Small intestine (tissue), 7 donors: ENCODE measurements at regions not wholly inside any gene's neighbourhood (a gene's known extent, or its start where the extent isn't known, plus 50 kb on each side); places are given as distances from the start of the nearest gene placed in this dataset.
"Not testable (repeated sequence)": the region's sequence is repeated elsewhere in the genome, so short reads cannot be mapped to it uniquely, and the experiment has no call there.

Experiments used
- DNase-seq, 2 donors: peaks; one replicate each; pipeline versions ENCODE4 v3.0.0 to v3.0.0-alpha.2; 2013
- FAIRE-seq: peaks from 2 replicates; lab custom pipeline; 2012; peaks lifted over from hg19 to GRCh38; lab: Jason Lieb, UNC
- H3K27ac ChIP-seq, 3 donors: one replicate each; pipeline ENCODE4 v1.5.1; 2013; ENCODE audit warnings: low read length in 2 of 3, mild to moderate bottlenecking in 2 of 3, control low read depth in 1 of 3, inconsistent platforms in 1 of 3, low read depth in 1 of 3, moderate library complexity in 1 of 3
- H3K27me3 ChIP-seq, 3 donors: one replicate each; pipeline ENCODE4 v1.6.1; 2013; ENCODE audit warnings: low read length in 3 of 3, inconsistent platforms in 1 of 3; ENCODE audit not compliant: control insufficient read depth in 3 of 3, insufficient read depth in 3 of 3
- H3K36me3 ChIP-seq, 3 donors: one replicate each; pipeline ENCODE4 v1.6.1; 2013; ENCODE audit warnings: low read length in 3 of 3, inconsistent platforms in 1 of 3, low read depth in 1 of 3, mild to moderate bottlenecking in 1 of 3, moderate library complexity in 1 of 3; ENCODE audit not compliant: control insufficient read depth in 3 of 3, insufficient read depth in 2 of 3
- H3K4me1 ChIP-seq, 3 donors: one replicate each; pipeline ENCODE4 v1.6.1; 2013; ENCODE audit warnings: low read length in 2 of 3, inconsistent platforms in 1 of 3, low read depth in 1 of 3, mild to moderate bottlenecking in 1 of 3, moderate library complexity in 1 of 3; ENCODE audit not compliant: control insufficient read depth in 3 of 3, insufficient read depth in 2 of 3
- H3K4me3 ChIP-seq, 3 donors: one replicate each; pipeline ENCODE4 v1.5.1; 2013; ENCODE audit warnings: low read length in 3 of 3, control low read depth in 1 of 3, inconsistent platforms in 1 of 3, low read depth in 1 of 3, mild to moderate bottlenecking in 1 of 3, moderate library complexity in 1 of 3
- H3K9me3 ChIP-seq, 2 donors: one replicate each; pipeline ENCODE4 v1.6.1; 2013; ENCODE audit warnings: low read depth in 1 of 2, low read length in 1 of 2; ENCODE audit not compliant: control insufficient read depth in 2 of 2, insufficient read depth in 1 of 2
- WGBS, 3 donors: extraction: QIAGEN DNeasy Blood & Tissue Kit; methylation state at CpG; one replicate each; pipeline ENCODE4 v1.1.7; 2013; 5-methylcytosine and 5-hydroxymethylcytosine counted together
- donor health status: healthy with polysubstance abuse.
- donor health status: control.
- donor health status: control.
- donor health status: Bipolar disorder and iron deficiency.
- donor health status: healthy.

DNA sequence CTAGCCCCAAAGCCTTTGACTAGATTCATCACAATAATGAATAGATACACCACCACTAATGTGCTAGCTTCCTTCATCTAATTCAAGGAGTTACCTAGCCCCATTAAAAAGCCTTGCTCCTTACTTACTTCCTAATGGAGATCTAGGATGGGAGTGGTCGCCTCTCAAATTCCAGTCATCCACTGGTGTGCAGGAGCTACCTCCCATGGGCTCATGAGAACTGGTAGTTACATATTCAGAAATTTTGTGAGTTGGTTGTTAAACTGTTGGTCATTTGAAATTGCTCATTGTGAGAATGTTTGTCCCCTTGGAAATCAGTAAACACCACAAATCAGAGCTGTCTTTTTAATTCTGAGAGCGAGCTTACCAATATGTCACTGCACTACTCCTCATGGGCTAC lies 91.7 kb upstream of the GDNF start:
- FAIRE-seq (no peak), DNase-seq (no peak)
- H3K27me3 ChIP-seq = peaks cover 0 to 2% (median 0%) of the 10 kb centered on the region in 3 donors
- no peaks in the 10 kb centered on the region for H3K36me3 ChIP-seq
- no peak overlapping the region for H3K27ac ChIP-seq
- no peaks in the 10 kb centered on the region for H3K4me1 ChIP-seq
- WGBS, 3 donors = 75 to 92% (median 90%) methylated on average over 2 of the region's 2 CpGs
- H3K4me3 ChIP-seq = no peak overlapping the region
- no peaks in the 10 kb centered on the region for H3K9me3 ChIP-seq

DNA sequence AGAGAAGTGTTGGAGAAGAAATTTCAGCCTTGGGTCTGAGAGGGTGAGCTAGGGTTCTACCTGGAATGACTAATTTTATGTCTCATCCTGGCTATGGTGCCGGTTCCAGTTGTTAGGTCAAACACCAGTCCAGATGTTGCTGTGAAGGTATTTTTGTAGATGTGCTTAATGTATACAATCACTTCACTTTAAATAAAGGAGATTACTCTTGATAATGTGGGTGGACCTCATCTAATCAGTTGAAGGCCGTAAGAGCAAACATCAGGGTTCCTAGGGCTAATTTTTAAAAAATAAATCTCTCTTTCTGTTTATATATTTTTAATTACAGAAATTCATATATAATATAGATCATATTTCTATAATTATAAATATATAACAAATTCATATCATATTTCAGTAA lies 90.5 kb upstream of the GDNF start:
- DNase-seq (no peak), FAIRE-seq (no peak)
- Histone ChIP-seq H3K4me3 (no peak overlapping the region), H3K4me1 (no peaks in the 10 kb centered on the region), H3K36me3 (no peaks in the 10 kb centered on the region), H3K9me3 (no peaks in the 10 kb centered on the region), H3K27ac (no peak overlapping the region), H3K27me3 (peaks cover 0 to 2% (median 0%) of the 10 kb centered on the region in 3 donors)
- WGBS, 3 donors = 88 to 91% (median 90%) methylated on average over 2 of the region's 2 CpGs

DNA sequence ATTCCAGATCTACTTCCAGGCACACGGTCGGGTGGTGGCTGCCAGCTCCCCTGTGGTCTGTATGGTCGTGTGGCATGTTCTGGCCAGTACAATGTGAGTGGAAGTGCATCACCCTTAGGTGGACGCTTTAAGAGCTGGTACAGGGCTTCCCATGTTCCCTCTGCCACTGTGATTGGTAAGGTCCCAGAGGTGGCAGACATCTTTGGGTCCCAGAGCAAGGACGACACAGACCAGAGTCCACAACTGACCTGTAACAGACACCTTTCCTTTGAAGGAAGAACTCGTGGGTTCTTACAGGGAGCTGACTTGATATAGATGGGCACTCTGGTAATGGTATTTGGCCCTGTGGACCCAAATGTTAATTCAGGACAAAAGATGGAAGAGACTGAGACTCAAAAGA lies 90.0 kb upstream of the GDNF start:
- Histone ChIP-seq H3K4me3 (no peak overlapping the region), H3K4me1 (no peaks in the 10 kb centered on the region), H3K36me3 (no peaks in the 10 kb centered on the region), H3K27me3 (peaks cover 0 to 2% (median 0%) of the 10 kb centered on the region in 3 donors), H3K9me3 (no peaks in the 10 kb centered on the region), H3K27ac (no peak overlapping the region)
- no peak for FAIRE-seq
- no peak for DNase-seq
- WGBS, 3 donors = 73 to 82% (median 74%) methylated on average over 6 of the region's 6 CpGs

DNA sequence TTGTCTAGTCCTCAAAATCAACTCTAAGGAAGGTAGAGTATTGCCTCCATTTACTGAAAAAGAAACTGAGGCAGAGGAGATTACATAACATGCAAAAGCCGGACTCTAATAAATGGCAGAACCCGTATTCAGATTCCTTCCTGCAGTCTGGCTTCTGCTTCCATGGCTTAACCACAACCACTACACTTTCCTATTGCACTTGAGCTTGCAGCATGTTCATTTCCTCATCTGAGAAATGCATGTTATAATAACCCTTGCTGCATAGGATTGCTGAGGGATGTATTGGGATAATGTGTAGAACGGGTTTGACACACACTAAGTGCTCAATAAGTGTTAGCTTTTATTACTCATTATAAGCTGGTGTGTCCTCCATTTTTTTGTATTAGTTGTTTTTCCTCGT lies 87.9 kb upstream of the GDNF start:
- not testable (repeated sequence) for DNase-seq, H3K4me3 ChIP-seq, H3K36me3 ChIP-seq, H3K27ac ChIP-seq, H3K4me1 ChIP-seq, H3K27me3 ChIP-seq, H3K9me3 ChIP-seq, FAIRE-seq
- 56 to 74% (median 56%) methylated on average over 2 of the region's 4 CpGs for WGBS, 3 donors

DNA sequence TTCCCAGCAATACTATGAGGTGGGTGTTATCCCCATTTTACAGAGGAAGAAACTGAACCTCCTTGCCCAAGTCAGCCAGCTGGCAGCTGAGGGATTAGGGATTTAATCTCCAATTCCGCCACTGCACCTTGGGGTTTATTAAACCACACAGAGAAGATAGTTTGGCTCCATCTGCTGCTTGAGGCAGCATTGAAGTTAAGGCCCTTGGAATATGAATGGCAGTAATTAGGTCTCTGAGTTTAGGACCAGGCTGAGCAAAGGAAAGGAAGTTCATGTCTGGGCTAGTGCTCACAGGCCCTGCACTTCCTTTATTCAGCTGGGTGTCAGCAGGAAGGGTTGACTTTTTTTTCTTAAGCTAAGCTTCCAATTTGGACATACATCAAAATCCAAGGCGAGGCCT lies 86.9 kb upstream of the GDNF start:
- 56 to 75% (median 58%) methylated on average over 2 of the region's 2 CpGs for WGBS, 3 donors
- Histone ChIP-seq H3K9me3 (no peaks in the 10 kb centered on the region), H3K4me3 (no peak overlapping the region), H3K36me3 (no peaks in the 10 kb centered on the region), H3K27ac (no peak overlapping the region), H3K4me1 (no peaks in the 10 kb centered on the region), H3K27me3 (peaks cover 0 to 2% (median 0%) of the 10 kb centered on the region in 3 donors)
- no peak for DNase-seq
- FAIRE-seq = no peak

DNA sequence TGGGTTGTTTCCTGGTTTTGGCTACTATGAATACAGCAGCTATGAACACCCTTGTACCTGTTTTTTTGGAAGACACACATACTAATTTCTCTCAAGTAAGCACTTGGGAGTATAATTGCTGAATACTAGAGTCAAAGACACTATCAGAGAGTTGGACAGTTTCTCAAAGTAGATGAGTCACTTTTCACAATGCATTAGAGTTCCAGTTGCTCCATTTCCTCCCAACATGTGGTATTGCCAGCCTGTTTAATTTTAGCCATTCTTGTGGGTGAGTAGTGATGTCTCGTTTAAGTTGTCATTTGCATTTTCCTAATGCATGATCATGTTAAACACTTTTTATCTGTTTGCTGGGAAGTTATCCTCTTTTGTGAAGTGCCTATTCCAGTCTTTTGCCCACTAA lies 81.6 kb upstream of the GDNF start:
- H3K9me3 ChIP-seq = no peaks in the 10 kb centered on the region
- H3K27ac ChIP-seq = no peak overlapping the region
- no peak overlapping the region for H3K4me3 ChIP-seq
- H3K36me3 ChIP-seq = no peaks in the 10 kb centered on the region
- H3K4me1 ChIP-seq = no peaks in the 10 kb centered on the region
- peaks cover 0 to 2% (median 0%) of the 10 kb centered on the region in 3 donors for H3K27me3 ChIP-seq
- DNase-seq (no peak), FAIRE-seq (no peak)
- WGBS, 3 donors = 73 to 84% (median 79%) methylated on average over 1 of the region's 1 CpG

DNA sequence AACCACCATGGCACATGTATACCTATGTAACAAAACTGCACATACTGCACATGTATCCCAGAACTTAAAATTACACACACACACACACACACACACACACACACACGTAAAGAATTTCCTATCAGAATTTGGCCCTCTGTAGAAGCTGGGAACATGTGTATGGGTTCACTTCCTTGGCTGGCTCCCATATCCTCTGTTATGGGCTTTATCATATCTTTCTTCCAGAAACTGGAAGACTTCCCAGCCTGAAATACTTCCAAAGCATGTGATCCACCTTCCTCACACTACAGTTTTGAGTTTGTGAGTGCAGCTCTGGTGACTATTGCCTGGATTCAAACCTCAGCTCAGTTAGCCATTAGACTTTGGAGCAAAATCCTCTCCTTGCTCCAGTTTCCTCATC lies 78.6 kb upstream of the GDNF start:
- H3K36me3 ChIP-seq = no peaks in the 10 kb centered on the region
- H3K27ac ChIP-seq = no peak overlapping the region
- FAIRE-seq (no peak), DNase-seq (peak in 1 of 2 donors; percentile 3)
- H3K4me1 ChIP-seq = no peaks in the 10 kb centered on the region
- H3K9me3 ChIP-seq = no peaks in the 10 kb centered on the region
- 35 to 65% (median 38%) methylated on average over 1 of the region's 1 CpG for WGBS, 3 donors
- H3K27me3 ChIP-seq = peaks cover 0 to 2% (median 0%) of the 10 kb centered on the region in 3 donors
- no peak overlapping the region for H3K4me3 ChIP-seq

DNA sequence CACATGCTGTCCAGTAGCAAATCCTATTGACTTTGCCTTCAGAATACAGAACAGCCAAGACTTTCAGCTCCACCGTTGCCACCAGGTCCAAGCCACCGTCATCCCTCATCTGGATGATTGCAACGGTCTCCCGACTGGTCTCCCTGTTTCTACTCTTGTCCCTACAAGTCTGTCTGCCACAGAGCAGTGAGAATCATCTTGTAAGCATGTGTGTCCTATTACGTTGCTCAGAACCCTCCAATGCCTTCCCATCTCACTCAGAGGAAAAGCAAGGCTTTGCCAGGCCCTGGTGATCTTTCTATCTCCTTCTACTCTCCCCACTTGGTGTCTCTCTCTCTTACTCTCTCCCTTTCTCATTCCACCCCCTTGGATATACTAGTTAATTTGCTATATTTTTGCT lies 76.7 kb upstream of the GDNF start:
- no peak overlapping the region for H3K27ac ChIP-seq
- H3K9me3 ChIP-seq = no peaks in the 10 kb centered on the region
- no peaks in the 10 kb centered on the region for H3K4me1 ChIP-seq
- WGBS, 3 donors = 72 to 81% (median 73%) methylated on average over 5 of the region's 5 CpGs
- no peak for DNase-seq
- H3K4me3 ChIP-seq = no peak overlapping the region
- no peaks in the 10 kb centered on the region for H3K36me3 ChIP-seq
- H3K27me3 ChIP-seq = peaks cover 0 to 2% (median 0%) of the 10 kb centered on the region in 3 donors
- FAIRE-seq = no peak

DNA sequence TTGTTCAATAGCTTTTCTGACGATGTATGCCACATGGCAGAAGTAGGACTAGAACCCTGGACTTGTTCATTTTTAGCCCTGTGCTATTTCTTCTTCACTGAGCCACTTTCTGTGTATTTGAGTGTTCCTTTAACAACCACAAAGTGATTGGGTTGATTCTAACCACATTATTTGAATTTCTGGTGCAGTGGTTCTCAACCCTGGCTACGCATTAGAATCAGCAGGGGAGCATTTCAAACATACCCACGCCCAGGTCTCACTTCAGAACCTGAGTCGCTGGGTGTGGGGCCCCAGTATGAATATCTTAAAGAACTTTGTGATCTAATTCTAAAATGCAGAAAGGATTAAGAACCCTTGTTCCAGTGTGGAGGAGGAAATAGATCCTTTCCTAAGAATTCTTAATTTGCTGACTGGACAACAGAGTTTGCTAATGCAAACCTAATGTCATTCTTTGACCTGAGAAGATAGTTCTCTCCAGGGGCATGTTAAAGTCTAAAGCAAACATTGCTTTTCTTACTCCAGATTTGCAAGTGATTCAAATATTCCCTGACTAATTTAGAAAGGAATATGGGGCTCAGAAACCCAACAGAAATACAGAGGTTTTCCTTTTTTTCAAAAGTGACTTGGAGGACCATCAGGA lies 75.4 kb upstream of the GDNF start:
- Histone ChIP-seq H3K27me3 (peaks cover 0 to 2% (median 0%) of the 10 kb centered on the region in 3 donors), H3K27ac (no peak overlapping the region), H3K4me3 (no peak overlapping the region), H3K4me1 (no peaks in the 10 kb centered on the region), H3K36me3 (no peaks in the 10 kb centered on the region), H3K9me3 (no peaks in the 10 kb centered on the region)
- DNase-seq (no peak), FAIRE-seq (no peak)
- 65 to 74% (median 69%) methylated on average over 4 of the region's 4 CpGs for WGBS, 3 donors
